ENCODE measurements at regions not wholly inside any gene's neighbourhood (a gene's known extent, or its start where the extent isn't known, plus 50 kb on each side); places are given as distances from the start of the nearest gene placed in this dataset.
A peak's percentile ranks its signal among the peaks of the same experiment; 100 is the strongest.

GRCh38 chr6:104591573-104592334, 268.0 kb downstream of the HACE1 start:
- H2BK120ac ChIP-seq (replicated peaks; ENCODE audit: low read depth, low read length): no peak overlapping the region
- no peak overlapping the region for H3K14ac ChIP-seq (ENCODE audit: insufficient read length)
- FAIRE-seq (peak; percentile 13), DNase-seq (ENCODE audit: low read depth in 1 of 2, low spot score in 2 of 2) (no peak)
- no peaks in the 10 kb centered on the region for H3K4me1 ChIP-seq (replicated peaks in 1 of 4; ENCODE audit: control insufficient read depth in 3 of 4, insufficient read depth in 4 of 4, low read length in 3 of 4)
- H2AFZ ChIP-seq (ENCODE audit: low read length): 0 out of 2 replicates have a peak overlapping the region, but pooled peaks have one; percentile 36
- no peak overlapping the region for H3K4ac ChIP-seq (replicated peaks; ENCODE audit: insufficient read length, low read depth, low read length)
- no peak overlapping the region for H2BK12ac ChIP-seq (ENCODE audit: low read depth, low read length)
- H2AK5ac ChIP-seq (ENCODE audit: low read depth, low read length): no peak overlapping the region
- no peak overlapping the region for H2BK15ac ChIP-seq (ENCODE audit: low read length)
- H3K18ac ChIP-seq (ENCODE audit: extremely low read depth, low read length): no peak overlapping the region
- H3K36me3 ChIP-seq (ENCODE audit: control insufficient read depth in 2 of 4, insufficient read depth in 4 of 4, low read length in 3 of 4): no peaks in the 10 kb centered on the region
- H2BK5ac ChIP-seq (ENCODE audit: low read depth, low read length): no peak overlapping the region
- H3K9me3 ChIP-seq (ENCODE audit: insufficient read depth in 2 of 2, low read depth in 1 of 2, low read length in 1 of 2): no peaks in the 10 kb centered on the region
- no peak overlapping the region for H3K9ac ChIP-seq (replicated peaks in 1 of 4; ENCODE audit: extremely low read depth in 1 of 4, low read depth in 3 of 4, low read length in 3 of 4)
- ChIA-PET POLR2A (ENCODE audit: partially characterized antibody) (no interaction called here), CTCF (ENCODE audit: partially characterized antibody) (interaction anchor here (0.6 kb wide), 1 partner anchor 14 kb away, joined by 3 read pairs; no protein-coding TSS in a partner anchor)
- no peak overlapping the region for H4K5ac ChIP-seq (ENCODE audit: insufficient read length, low read depth, low read length)
- H3K23me2 ChIP-seq (ENCODE audit: low read depth, low read length): no peaks in the 10 kb centered on the region; the same call in 1 of the 2 replicates
- no peaks in the 10 kb centered on the region for H3K79me2 ChIP-seq (ENCODE audit: control insufficient read depth in 1 of 2, insufficient read depth in 2 of 2, low read length in 2 of 2)
- no peaks in the 10 kb centered on the region for H3K79me1 ChIP-seq (ENCODE audit: low read depth, low read length)
- WGBS, 2 experiments (ENCODE audit: extremely low coverage in 1 of 2, insufficient coverage in 1 of 2, insufficient read length in 1 of 2, insufficient replicate concordance in 2 of 2, low coverage in 1 of 2, low lambda C conversion rate in 2 of 2, missing lambda C conversion rate in 1 of 2): 92% methylated on average over 2 of the region's 2 CpGs; no CpG with 5 or more reads in 1 of the 2 experiments
- no peak overlapping the region for H4K8ac ChIP-seq (ENCODE audit: extremely low read depth, insufficient read depth, low read length)
- H4K91ac ChIP-seq (replicated peaks; ENCODE audit: insufficient read length, low read length): no peak overlapping the region
- H3K4me2 ChIP-seq (ENCODE audit: insufficient read depth in 1 of 2, low read depth in 2 of 2, low read length in 2 of 2): no peak overlapping the region
- H3K27me3 ChIP-seq (replicated peaks in 1 of 4; ENCODE audit: control insufficient read depth in 3 of 4, extremely low read depth in 1 of 4, insufficient read depth in 3 of 4, low read length in 3 of 4): peaks cover 0 to 1% (median 0%) of the 10 kb centered on the region in 4 experiments; a peak in 1 of 7 replicates
- no peak overlapping the region for H3K23ac ChIP-seq (ENCODE audit: insufficient read length)
- H3K56ac ChIP-seq (replicated peaks; ENCODE audit: insufficient read length, low read depth, low read length): no peak overlapping the region
- no peak overlapping the region for H3K4me3 ChIP-seq (ENCODE audit: extremely low read depth in 1 of 4, insufficient read depth in 2 of 4, low read depth in 3 of 4, low read length in 4 of 4)
- H3K27ac ChIP-seq (ENCODE audit: low read depth, low read length): no peak overlapping the region
- no peaks in the 10 kb centered on the region for H4K20me1 ChIP-seq (replicated peaks in 1 of 2; ENCODE audit: control insufficient read depth in 1 of 2, insufficient read depth in 2 of 2, low read length in 2 of 2)
- H2BK20ac ChIP-seq (ENCODE audit: low read length): no peak overlapping the region
- TF ChIP-seq KDM4A (IDR thresholded peaks at IDR 0.05; ENCODE audit: low read depth, low read length, severe bottlenecking) (no peak), CBX8 (IDR thresholded peaks at IDR 0.05; ENCODE audit: borderline replicate concordance, low read depth, low read length) (no peak), SRF (IDR thresholded peaks at IDR 0.05; ENCODE audit: low read depth, low read length) (no peak), HDAC6 (IDR thresholded peaks at IDR 0.05; ENCODE audit: low read depth, low read length) (no peak), RBBP5 (IDR thresholded peaks at IDR 0.05; ENCODE audit: borderline replicate concordance, low read depth, low read length) (no peak), CREB1 (IDR thresholded peaks at IDR 0.05) (no peak), BACH1 (IDR thresholded peaks at IDR 0.05; ENCODE audit: low read length) (no peak), MAFK (IDR thresholded peaks at IDR 0.05; ENCODE audit: low read depth, low read length) (no peak), EGR1 (IDR thresholded peaks at IDR 0.05; ENCODE audit: borderline replicate concordance, low read depth, low read length) (no peak), ATF3 (IDR thresholded peaks at IDR 0.05; ENCODE audit: insufficient read depth, low read depth, low read length) (no peak), SAP30 (IDR thresholded peaks at IDR 0.05; ENCODE audit: insufficient read depth, insufficient replicate concordance, low read length) (no peak), RFX5 (IDR thresholded peaks at IDR 0.05; ENCODE audit: borderline replicate concordance, low read depth, low read length) (no peak), POU5F1 (IDR thresholded peaks at IDR 0.05; ENCODE audit: low read depth, low read length) (no peak)

Measured in H1 (cell line).